NCI-H2196 (cell line): ENCODE measurements at regions not wholly inside any gene's neighbourhood (a gene's known extent, or its start where the extent isn't known, plus 50 kb on each side); places are given as distances from the start of the nearest gene placed in this dataset.

ENCODE experiments used
- DNase-seq: peaks from one replicate; lab custom pipeline; 2025; ENCODE audit not compliant: unreplicated experiment; lab: John Stamatoyannopoulos, UW

DNA sequence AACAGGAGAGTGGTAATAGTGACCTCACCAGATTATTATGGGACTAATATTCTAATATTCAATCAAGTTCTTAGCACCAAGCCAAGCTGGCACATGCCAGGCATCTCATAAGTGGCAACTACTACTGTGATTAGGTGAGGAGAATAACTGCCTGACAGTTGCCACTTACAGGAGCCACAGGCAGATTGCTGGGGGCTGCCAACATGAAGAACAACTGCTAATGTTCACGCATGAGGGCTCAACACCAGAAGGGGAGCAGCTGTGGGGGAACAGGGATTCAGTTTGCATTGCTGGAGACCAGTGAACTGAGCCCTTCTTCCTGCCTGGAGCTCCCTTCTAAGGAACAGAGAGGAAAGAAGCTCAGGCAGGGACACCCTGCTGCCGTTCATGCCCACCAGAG is 504.5 kb downstream of the FOXO1 start:
- DNase-seq, result no peak

DNA sequence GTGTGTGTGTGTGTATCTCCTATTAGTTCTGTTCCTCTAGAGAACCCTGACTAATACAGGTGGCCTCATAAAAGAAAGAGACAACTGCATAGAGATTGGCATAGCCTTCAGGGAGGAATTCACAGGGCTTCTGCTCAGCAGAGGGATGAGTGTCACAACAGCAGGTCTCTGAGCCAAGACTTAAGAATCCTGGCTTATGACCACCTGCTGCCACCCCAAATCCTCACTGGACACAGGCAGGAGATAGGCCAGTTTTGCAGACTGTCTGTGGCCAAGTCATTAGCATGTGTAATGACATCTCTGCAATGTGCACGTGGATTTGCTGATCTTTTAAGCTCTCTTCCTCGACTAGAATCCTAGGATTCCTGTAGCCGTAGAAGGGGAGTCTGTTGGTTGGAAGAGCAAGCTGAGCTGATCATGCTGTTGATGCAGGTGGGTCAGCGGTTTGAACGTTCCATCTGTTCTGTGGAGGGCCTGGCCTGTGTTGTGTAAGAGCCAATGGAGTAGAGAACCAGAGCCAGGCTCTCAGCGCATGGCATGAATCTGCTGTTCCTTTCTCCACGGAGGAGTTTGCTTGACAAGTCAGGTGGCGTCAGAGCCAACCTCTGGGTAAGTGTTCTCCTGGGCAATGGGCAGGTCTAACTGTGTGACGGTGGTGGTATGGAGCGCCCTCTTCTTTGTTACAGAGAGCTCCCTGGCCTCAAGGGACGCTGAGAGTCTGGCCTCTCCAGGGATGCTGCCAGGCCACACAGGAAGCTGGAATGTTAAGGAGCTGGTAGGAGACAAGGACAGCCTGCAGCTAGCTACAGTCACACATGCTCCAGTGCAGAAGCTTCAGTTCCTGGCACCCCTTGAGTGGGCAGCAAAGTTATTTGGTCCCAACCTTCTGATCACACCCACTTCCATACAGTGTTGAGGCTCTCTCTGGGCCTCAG is 503.1 kb downstream of the FOXO1 start:
- no peak for DNase-seq

DNA sequence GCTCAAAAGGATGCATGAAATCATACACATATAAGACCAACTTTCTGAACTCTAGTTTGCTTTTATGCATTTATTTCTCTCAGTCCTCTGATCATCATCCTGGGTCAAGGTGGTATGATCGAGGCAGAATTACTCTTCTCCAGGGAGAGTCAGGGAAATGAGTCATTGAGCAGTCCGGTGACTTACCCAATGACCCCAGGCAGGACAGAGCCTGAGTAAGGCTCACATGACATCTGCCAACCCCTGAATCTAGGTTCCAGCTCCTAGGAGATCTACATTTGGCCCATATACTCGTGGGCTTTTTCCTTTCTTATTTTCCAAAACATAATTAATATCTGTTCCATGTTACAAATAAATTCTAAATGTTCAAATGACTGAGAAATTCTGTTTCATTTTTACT is 502.3 kb downstream of the FOXO1 start:
- no peak for DNase-seq

DNA sequence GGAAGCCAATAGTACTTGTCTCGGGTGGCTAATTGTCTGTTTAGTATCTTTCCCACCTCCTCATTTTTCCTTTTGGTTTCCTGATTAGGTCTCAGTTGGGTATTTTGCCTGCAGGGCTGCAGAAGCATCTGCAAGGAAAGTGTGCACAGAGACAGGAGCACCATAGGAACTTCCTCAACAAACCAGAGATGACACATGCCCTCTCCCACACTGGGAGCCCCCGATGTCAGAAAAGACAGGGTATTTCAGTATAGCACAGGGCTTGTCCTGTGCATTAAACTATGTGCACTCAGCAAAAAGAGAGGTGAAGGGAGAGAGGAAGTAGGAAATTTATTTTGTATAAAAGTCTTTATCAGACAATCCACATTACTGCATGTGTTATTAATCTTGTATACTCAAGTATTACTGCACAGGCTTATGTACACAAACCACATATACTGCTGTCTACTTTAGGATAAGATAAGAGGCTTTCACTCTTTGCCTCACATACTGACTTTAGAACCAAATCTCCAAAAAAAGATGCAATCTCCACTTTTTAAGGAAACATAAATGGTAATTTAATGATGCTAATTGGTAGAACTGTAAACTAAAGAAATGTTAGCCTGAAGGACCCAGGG is 501.0 kb downstream of the FOXO1 start:
- DNase-seq, result no peak

DNA sequence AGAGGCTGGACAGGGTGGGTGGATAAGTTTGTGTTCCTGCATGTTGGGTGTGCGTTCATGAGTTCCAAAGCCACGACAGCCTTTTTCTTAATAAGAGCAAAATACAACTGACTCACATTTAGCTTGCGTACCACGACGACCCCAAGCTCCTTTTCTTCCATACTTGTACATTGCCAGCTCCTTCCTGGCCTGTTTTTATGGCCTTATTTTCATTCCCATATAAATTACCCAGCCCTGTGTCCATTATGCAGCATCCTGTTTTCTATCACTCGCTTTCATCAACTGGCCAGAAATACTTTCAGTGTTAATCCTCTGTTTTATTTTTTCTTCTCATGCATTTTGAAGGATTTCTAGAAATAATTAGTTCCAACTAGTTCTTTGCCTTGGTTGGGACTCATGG is 499.1 kb downstream of the FOXO1 start:
- no peak for DNase-seq

DNA sequence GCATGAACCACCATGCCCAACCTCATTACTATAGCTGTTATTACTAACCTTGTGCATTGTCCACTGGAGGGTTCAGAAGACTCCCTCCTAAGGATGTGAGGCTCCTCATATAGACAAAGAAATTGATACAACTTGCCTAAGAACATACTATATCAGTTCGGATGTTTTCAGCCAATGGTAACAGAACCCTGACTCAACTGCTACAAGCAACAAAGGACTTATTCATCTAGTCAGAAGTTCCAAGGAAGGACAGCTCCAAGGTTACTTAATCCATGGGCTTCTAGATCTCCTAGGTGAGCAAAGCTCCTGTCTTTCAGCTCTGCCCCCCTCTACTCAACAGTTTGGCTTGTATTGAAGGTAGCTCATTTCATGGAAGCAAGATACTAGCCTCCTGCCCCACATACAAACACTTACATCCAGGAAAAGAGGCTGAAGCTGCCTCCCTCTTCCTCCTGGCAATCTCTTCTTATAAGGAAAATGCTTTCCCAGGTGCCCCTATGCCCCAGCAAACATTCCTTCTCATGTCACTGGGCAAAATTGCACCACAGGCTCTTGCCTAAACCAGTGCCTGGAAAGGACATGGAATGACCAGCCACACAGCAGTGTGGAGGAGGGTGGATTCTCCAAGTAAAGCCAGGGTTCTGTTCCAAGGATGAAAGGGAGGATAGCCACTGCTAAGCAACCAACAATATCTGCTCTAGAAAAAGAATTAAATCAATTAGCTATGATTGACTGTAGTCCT is 497.8 kb downstream of the FOXO1 start:
- DNase-seq, result no peak

DNA sequence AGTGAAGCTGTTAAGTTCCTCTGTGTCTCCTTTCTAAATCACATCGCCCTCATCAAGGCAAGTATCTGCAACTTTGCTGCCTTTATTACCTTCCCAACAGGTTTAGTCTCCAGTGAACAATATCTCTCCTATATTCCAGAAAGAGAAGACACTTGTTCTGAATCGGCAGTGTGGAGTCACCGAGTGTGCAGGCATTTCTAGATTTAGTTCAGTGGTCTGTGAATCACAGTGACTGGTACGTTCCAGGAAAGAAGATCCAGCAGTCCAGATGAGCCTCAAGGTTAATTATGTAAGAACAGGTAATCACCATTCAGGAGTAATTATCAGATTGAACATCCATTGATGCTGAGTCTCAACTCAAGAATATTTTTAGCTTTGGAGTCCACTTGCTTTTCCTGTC is 497.0 kb downstream of the FOXO1 start:
- no peak for DNase-seq

DNA sequence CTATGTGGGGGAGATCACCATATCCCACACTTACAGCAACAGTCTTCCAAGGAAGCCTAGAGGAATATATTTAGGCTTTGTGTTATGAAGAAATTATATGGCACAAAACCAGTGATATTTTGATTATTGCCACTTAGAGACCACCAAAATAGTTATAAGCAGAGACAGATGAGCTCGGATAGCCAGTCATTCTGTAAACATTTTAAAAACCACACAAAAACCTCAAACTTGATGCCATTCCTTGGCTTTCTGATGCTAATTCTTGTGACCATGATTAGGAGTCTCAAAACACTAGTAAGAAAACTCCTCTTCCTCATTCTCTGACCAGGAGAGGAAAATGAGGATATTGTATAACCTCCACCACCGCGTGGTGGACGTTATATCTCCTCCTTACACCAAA is 496.4 kb downstream of the FOXO1 start:
- no peak for DNase-seq

DNA sequence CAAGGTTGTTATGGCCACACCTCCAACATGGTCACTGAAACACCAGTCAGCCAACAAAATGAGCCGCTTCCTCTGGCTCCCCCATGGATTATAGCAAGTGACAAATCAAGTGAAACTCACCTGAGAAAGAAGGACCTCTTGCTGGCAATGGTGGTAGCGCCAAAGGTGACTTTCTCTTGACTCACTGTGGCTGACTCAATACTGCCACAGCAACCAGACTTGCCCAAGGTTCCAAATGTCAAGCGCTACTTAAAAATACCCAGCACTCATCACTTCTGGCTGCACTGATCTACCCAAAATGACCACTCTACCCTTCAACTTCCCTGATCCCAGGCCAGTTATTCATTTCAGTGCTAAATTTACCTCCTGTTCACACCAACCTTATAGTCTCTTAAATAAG is 495.5 kb downstream of the FOXO1 start:
- no peak for DNase-seq

DNA sequence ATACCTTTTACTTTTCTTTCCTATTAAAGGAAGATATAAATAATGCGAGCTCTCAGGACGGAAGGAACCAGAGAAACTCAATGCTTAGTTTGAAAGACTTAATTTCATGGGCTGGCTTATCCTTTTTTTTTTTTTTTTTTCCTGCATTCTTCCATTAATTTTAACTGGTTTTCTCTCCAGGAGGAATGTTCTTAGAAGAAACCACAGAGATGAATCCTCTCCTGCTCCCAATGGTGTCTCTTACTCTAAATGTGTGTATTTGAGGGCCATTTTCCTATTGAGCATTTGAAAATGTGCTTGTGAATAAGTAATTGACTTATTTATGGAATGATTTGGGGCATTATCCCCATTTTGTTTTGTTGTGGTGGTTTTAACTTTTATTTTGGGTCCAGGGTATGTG is 494.9 kb downstream of the FOXO1 start:
- DNase-seq, result no peak

DNA sequence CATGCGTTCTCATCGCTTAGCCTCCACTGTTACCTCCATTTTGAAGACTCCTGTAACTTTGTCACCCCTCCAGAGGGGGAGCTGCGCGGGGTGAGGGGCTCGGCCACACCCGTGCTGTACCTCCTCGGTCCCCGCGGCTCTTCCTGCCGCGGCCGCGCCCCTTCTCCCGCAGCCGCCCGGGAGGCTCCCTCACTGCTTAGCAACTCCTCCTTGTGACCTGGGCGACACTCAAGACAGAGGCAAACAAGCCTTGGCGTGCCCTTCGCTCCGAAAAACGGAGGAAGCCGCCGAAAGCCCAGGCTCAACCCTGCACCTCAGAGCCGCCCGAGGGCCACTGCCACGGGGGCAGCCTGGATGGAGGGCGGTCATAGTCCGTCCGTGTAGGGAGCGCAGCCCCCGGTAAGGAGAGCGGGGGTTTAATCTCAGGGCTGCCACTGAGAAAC is 494.3 kb downstream of the FOXO1 start:
- no peak for DNase-seq

DNA sequence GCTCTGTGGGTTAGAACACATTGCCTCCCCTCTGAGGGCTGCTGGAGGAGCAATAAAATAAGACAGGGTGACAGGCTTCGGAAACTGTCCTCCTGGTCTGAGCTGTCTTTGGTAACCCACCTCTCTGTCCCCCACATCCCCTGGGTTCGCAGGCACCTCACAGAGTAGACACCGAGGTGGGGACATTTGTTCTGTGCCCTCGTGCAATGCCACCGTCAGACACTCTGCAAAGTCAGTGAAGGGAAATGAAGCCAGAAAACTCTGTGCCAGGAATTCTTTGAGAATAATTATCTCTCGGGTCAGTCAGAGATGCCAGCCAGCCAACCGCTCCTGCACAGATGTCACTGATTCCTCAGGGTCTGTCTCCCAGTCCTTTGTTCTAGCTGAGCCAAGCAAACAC is 493.6 kb downstream of the FOXO1 start:
- no peak for DNase-seq

DNA sequence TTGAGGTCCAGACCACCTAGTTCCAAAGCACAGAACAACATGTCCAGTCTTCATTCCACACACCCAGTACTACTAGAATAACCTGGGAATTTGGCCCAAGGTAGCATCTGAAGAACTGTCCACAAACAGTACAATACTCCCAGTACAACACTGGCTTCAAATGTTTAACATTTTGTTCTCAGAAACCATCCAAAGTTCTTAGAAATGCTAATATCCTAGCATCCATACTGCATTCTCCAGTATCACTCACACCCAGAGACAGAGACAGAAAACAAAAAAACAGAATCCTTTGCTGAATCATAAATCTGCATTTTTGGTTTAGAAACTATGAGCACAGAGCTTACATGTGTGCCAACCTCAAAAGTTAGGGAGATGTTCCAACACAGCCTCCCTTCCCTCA is 490.8 kb downstream of the FOXO1 start:
- DNase-seq, result no peak

DNA sequence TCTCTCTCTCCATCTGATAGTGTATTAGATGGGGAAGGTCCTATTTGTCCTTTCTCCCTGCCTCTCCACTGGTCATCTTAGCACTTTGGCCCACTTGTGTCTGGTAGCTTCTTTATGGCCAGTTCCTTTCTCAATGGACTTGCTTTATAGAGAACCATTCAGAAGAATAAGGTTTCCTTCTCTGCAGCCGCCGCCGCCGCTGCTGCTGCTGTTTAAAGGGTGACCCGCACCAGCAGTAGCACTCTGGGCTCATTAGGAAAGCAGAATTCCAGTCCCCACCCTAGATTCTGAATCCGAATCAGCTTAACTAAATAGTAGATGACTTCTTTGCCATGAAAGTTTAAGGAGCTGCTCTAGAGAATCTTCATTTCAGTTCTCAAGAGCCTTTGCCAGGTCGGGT is 490.2 kb downstream of the FOXO1 start:
- DNase-seq, result no peak

DNA sequence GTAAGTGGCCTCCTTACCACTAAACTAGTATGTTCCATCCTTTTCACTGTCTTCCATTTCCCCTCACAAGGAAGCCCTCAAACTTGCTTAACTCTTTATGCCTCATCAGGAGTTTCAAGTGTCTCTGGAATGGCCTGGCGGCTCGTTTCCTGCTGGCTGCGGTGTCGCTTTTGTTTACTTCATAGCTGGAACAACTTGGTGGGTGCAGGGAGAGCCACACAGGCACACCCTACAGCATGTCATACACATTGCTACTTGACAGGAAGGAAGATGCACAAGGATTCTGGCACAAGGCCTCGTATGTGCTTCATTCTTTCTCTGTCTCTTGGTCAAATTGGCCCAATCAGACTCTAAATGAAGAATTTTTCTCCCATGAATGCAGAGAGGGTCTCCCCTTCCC is 488.3 kb downstream of the FOXO1 start:
- no peak for DNase-seq

DNA sequence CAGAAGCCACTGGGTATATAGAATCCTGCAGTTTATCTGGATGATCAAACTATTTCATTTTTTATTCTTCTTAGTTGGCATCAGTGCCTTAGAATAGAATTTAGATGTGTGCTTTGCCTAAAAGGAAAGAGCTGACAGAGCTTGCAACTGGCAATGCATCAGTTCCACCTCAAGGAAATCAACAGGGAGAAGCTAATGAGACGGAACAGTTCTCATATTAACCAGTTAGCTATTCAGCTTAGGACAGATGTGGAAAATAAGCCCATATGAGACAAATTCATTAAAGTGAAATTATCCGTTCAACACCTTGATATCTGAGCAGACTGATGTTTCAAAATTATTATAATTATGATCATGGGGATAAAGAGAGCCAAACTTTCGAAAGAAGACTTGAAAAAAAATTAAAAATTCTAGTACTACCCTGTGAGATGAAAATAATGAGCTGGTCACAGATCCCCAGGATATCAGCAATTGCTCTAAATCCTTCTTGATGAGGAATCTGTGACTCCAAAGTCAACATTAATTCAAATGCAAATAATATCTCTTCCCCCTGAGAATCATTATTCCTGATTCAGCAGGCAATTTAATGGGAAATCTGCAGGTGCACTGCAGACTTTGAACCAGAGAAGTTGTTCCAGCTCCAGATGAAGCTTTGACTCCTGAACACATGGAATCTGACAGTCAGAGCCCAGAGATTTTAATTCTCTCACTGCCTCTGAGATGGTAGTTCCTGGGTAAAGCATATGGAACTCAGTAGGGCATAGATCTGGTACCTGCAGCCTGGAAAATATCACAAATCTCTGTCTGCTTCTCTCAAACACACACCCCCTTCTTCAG is 486.8 kb downstream of the FOXO1 start:
- no peak for DNase-seq

DNA sequence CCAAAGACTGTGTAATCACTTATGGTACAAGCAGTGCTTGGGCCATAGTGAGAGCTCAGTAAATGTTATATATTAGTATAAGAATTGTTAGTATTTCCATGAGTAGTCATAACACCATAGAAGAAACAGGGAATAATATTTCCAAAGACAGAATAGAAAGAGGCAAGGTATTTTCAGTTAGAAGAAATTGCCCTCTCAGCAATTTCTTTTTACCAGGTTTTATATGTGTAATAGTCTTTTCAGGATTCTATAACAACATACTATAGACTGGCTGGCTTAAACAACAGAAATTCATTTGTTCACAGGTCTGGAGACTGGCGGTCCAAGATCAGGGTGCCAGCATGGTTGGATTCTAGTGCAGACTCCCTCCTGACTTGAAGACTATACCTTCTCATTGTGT is 485.7 kb downstream of the FOXO1 start:
- no peak for DNase-seq

DNA sequence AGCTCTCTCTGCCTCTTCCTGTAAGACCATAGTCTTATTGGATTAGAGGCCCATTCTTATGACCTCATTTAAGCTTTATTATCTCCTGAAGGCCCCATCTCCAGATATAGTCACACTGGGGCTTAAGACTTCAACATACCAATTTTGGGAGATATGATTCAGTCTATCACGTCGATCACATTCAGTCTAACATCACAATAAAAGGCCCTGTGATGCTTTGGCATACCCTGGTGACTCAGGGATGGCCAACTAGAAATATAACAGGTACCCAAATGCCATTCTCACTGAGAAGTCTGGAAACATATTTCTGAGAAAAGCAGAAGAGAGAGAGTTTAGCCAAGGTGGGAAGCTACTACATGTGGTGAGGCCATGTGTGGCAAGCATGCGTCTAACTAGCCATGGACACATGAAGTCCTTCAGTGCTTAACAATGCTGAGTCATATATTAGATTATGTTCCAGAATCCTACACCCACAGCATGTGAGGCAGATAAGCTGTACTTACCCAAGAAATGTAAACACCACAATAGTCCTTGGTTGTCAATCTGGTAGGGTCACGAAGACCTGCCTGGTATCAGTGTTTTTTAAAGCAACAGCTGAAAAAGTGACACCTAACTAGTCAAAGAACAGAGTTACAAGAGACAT is 485.1 kb downstream of the FOXO1 start:
- no peak for DNase-seq

DNA sequence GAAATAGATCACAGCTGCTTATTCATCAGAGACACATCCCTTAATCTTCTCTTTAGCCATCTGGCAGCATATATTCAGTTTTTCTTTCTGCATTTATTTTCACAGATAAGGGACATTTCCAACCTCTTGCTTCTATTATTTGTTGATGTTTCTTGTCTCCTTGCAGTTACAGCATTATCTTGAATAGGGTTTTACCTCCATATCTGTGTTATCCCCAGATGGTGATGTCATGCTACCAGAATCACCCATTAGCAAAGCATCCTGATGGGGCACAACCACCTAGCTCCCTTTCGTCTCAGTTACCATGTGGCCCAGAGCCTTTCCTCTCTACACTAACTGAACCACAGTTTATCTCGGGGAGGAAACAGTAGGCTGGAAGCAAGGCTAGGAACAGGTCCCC is 483.9 kb downstream of the FOXO1 start:
- no peak for DNase-seq

DNA sequence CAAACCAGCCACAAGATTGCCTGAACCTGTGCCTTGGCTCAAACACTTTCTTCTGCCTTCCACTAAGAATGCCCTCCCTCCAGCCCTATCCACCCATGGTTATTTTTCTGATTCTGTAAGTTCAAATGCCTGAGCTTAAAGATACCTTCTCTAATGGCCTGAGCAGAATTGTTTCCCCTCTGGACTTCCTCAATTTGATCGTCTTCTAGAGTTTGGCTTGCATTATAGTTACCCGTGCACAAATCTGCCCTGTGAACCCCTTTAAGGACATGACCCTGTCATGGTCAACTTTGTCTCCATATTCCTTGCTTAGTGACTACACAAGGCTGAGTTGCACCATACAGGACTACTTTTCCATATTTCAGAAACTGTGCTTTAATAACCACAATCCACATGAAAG is 481.0 kb downstream of the FOXO1 start:
- no peak for DNase-seq

DNA sequence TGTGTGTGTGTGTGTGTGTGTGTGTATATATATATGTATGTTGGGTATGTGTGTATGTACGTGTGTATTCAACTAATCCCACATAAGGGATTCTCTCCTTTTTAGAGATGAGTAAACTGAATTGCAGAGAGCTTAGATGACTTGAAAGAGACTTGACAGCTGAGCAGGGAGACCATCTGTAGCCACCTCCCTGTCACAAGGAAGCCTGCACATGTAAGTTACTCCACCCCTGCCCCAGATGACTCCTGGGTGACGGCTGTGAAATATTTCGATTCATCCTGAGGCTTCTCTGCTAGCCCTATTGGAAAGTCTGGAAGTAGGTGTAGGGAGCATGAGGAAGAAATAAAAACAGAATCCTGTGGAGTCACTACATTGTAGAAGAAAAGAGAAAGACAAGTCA is 480.4 kb downstream of the FOXO1 start:
- no peak for DNase-seq
